ENCODE measurements at regions not wholly inside any gene's neighbourhood (a gene's known extent, or its start where the extent isn't known, plus 50 kb on each side); places are given as distances from the start of the nearest gene placed in this dataset.
"Not testable (repeated sequence)": the region's sequence is repeated elsewhere in the genome, so short reads cannot be mapped to it uniquely, and the experiment has no call there.

GRCh38 chr16:5916711-5917191 lies 819.2 kb upstream of the EEF2KMT start:
- CTCF ChIA-PET, result no interaction called here

GRCh38 chr16:5911241-5911640 lies 813.6 kb upstream of the EEF2KMT start:
- ChIA-PET POLR2A (no interaction called here), CTCF (no interaction called here)

More at GRCh38 chr16:5916711-5917191, 819.2 kb upstream of the EEF2KMT start:
- POLR2A ChIA-PET, result no interaction called here

DNA sequence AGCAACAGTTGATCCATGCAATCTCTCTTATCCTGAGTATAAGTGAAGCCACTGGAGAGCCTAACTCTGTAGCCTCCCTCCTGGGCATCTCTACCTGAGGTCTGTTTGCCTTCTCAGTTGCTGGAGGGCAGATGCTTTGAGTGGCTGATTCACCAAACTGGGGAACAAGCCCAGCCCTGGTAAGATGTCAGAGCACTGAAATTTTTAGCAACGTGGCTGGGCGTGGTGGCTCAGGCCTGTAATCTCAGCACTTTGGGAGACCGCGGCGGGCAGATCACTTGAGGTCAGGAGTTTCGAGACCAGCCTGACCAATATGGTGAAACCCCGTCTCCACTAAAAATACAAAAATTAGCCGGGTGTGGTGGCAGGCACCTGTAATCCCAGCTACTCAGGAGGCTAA lies 812.0 kb upstream of the EEF2KMT start:
- POLR2A ChIA-PET, CTCF ChIA-PET: not testable (repeated sequence)

- CTCF ChIA-PET, result no interaction called here
- POLR2A ChIA-PET, result no interaction called here
Observed at GRCh38 chr16:5907544-5907943, 809.9 kb upstream of the EEF2KMT start.

- ChIA-PET CTCF (no interaction called here), POLR2A (no interaction called here)
Observed at GRCh38 chr16:5906351-5906750, 808.8 kb upstream of the EEF2KMT start.

- ChIA-PET CTCF (no interaction called here), POLR2A (no interaction called here)
Observed at GRCh38 chr16:5905935-5906334, 808.3 kb upstream of the EEF2KMT start.

DNA sequence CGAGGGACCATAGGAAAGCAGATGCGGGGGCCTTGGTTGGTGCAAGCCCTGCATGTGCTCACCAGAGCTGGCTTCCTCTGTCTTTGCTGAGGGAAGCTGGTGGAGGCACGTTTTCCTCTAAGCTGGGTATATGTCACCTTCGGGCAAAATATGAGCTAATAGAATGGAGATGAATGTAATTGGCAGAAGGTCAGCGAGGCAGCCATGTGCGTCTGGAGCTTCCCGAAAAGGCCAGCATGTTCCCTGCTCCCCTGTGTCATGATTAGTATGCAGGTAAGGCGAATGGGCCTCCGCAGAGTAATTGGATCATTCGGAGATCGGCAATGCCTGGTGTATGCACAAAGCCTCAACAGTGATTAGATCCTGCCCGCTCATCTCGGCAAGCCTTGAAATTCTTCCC lies 806.2 kb upstream of the EEF2KMT start:
- ChIA-PET POLR2A (no interaction called here), CTCF (no interaction called here)

DNA sequence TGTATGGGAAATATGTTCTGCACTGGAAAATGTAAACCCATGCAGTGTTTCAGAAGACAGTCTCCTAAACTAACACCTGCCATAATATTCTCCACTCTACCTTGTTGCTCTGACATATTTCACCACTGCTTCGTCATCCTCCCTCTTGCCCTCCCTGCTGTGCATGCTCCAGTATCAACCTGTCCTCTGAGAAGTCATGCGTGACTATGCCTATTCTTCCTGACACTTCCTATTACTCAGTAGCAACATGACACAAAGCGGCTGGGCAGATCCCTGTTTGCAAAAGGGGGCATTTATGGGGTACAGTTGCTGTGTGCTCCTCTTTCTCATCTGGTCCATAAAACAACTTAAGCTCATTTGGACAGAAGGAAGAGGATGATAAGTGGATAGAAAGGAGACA lies 805.6 kb upstream of the EEF2KMT start:
- CTCF ChIA-PET, result no interaction called here
- POLR2A ChIA-PET, result no interaction called here

DNA sequence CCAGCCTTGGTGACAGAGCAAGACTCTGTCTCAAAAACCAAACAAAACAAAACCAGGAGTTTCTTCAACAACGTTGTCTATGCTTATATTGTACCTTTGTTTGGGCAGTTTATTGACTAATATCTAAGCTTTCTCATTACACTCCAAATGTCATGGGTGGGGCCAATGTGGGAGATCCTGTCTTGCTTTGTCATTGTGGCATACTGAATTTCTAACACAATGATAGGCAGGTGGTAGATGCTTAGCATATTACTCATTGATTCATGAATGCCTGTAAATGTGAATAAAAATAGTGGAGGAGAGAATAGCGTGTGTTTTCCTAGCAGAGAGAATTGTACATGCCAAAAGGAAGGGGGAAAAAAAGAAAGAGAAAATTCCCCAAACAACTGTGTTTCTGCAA lies 802.5 kb upstream of the EEF2KMT start:
- CTCF ChIA-PET, result no interaction called here
- POLR2A ChIA-PET, result no interaction called here

GRCh38 chr16:5895976-5896375 lies 798.4 kb upstream of the EEF2KMT start:
- POLR2A ChIA-PET, result no interaction called here
- CTCF ChIA-PET, result no interaction called here

GRCh38 chr16:5895137-5895536 lies 797.5 kb upstream of the EEF2KMT start:
- ChIA-PET POLR2A (no interaction called here), CTCF (no interaction called here)

DNA sequence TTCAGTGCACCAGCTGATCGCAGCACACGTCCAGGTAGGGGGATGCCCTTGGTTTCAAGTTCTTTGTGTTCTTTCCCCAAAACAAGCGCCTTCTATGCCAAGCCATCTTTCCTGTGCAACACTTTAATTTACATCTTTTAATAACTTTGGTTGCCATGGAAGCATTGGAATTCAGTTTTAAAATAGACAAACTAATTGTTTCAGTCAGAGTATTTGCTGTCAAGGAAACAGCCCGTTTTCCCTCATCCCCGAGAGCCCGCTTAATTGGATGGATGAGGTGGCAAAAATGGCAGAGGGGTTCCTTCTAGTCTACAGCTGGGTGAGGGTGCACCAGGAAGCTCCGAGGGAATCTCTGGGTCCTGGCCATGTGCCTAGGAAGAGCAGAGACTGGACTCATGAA lies 793.7 kb upstream of the EEF2KMT start:
- ChIA-PET CTCF (no interaction called here), POLR2A (no interaction called here)

- CTCF ChIA-PET, result no interaction called here
- POLR2A ChIA-PET, result no interaction called here
Observed at GRCh38 chr16:5885521-5885920, 787.9 kb upstream of the EEF2KMT start.

DNA sequence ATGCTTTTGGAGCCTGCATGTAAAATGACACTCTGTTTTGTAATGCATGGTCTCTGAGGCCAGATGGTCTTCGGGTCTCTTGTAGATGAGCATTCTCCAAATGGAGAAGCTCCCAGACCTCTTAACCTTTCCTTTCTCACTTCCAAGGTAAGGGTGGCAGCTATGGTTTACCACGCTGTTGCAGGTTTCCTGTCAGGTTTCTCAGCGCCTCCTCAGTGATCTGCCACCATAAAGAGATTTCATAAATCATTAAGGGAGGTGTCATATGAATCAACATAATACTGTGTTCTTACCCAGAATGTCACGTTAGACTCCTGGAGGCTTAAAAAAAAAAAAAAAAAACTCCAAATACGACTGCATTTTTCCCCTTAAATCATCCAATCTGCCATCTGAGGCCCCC lies 787.4 kb upstream of the EEF2KMT start:
- ChIA-PET POLR2A (no interaction called here), CTCF (no interaction called here)

DNA sequence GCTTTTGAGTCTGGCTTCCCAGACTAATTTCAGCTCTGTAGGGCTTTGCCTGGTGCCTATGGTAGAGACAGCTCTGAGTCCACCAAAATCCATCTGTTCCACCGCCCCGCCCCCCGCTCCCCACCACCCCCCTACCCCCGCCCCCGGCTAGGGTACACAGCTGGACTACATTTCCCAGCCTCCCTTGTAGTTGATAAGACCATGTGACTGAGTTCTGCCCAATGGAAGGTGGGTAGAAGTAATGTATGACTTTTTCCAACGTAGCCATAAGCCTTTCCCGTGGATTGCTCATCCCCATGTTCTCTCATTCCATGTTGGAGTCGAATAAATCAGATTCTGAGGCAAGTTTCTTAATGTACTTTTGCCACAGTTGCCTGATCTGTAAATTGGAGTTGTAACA lies 786.7 kb upstream of the EEF2KMT start:
- ChIA-PET POLR2A (no interaction called here), CTCF (no interaction called here)

DNA sequence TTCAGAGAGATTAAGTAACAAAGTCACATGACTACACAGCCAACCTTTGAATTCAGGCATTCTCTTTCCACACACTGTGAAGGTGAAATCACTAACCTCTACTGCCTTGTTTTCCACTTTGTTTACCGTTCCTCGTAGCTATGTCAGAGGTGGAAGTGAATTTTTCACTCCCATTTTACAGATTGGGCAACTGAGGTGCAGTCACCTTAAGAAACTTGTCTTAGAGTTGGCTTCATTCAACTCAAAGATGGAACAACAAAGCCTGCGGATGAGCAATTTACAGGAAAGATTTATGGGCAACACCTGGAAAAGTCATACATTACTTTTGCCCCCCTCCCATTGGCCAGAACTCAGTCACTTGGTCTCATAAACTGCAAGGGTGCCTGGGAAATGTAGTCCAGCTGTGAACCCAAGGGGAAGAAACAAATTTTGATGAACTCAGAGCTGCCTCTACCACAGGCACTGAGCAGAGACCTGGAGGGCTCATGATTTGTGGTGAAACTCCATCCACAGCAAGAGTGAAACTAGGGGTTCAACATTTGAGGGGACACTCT lies 784.6 kb upstream of the EEF2KMT start:
- ChIA-PET CTCF (no interaction called here), POLR2A (no interaction called here)

DNA sequence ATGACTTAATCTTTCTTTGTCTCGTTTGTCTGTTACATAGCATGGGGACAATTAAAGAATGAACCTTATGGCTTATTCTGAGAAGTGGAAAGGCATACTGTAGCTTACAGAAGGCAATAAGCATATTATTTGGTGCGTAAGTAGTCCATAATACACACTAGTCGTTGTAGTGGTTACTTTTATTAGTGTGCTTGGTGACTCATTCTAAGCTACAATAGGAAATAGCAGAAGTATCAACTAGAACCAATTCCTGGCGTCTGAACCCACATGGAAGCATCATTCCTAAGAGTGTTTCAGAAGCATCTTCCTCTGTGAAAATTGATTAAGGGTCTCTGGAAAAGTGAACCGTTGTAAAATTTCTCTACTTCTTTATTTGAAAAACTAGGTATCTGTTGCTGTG lies 777.8 kb upstream of the EEF2KMT start:
- CTCF ChIA-PET, result no interaction called here

GRCh38 chr16:5874899-5875298 lies 777.3 kb upstream of the EEF2KMT start:
- POLR2A ChIA-PET, result no interaction called here

More for the DNA sequence above, 777.8 kb upstream of the EEF2KMT start:
- POLR2A ChIA-PET, result no interaction called here

GRCh38 chr16:5873221-5873620 lies 775.6 kb upstream of the EEF2KMT start:
- ChIA-PET POLR2A (no interaction called here), CTCF (no interaction called here)

More at GRCh38 chr16:5874899-5875298, 777.3 kb upstream of the EEF2KMT start:
- CTCF ChIA-PET, result no interaction called here

DNA sequence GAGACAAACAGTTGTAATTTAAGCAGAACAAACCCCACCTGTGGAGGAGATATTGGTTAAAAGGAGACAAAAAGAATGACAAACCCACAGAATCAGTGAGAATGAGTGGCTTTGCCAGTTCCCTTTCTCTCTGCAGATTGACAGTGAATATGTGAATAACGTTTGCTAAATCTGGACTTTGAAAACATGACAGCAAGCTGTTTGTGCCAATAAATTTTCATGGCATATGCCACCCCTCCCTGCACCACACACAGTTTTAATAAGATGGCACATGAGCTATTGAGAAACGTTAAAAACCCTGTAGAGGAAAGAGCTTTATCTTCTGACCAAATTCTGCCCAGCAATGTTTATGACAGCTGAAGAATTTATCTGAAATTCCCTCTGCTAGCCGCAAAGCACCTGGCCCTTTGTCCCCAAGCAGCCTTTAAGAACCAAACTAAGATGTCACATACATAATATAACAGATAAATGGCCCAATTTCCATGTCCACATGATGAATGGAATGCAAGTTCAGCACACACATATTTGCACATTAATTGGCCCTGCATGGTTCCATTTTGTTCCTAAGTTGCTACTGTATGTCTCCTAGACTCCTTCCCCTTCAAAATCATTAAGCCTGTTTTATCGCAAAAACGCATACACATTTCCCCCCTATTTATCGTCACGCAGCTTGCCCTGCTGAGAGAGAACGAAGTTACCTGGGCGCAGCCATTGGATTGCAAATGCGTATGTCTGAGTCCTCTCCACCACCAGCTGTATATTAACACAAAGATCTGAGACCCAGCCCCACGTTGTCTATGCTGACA lies 773.5 kb upstream of the EEF2KMT start:
- ChIA-PET CTCF (no interaction called here), POLR2A (no interaction called here)

GRCh38 chr16:5867250-5867649 lies 769.7 kb upstream of the EEF2KMT start:
- ChIA-PET CTCF (no interaction called here), POLR2A (no interaction called here)

DNA sequence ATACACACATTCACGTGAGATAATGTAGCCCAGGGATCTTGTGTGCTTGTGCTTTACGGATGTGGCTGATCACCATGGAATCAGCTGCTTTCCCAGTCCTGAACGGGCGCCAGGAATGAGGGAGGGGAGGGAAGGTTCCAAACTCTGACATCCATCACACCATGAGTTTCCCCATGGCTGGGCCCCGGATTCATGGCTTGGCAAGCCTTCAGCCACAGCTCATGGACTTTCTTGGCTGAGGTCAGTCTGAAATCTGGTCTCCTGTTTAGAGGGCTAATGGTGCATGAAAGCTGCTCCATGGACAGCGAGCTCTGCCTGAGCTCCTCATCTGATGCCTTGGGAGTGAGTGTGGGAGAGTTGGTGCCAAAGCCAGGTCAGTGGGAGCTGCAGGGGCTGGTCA lies 767.6 kb upstream of the EEF2KMT start:
- CTCF ChIA-PET, result no interaction called here
- POLR2A ChIA-PET, result no interaction called here
